ENCODE measurements at regions not wholly inside any gene's neighbourhood (a gene's known extent, or its start where the extent isn't known, plus 50 kb on each side); places are given as distances from the start of the nearest gene placed in this dataset.
"Not testable (repeated sequence)": the region's sequence is repeated elsewhere in the genome, so short reads cannot be mapped to it uniquely, and the experiment has no call there.

DNA sequence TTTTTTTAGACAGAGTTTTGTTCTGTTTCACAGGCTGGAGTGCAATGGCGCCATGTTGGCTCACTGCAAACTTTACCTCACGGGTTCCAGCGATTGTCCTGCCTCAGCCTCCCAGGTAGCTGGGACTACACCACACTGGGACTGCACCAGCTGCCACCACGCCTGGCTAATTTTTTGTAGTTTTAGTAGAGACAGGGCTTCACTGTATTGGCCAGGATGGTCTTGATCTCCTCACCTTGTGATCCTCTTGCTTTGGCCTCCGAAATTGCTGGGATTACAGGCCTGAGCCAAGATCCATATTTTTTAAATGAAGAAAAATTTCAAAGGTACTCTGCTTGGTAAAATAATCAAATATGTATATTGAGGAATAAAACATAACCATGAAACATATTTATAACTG, 195.8 kb upstream of the TPTE start:
- peak in 1 of 3 experiments; percentile 11 for DNase-seq (ENCODE audit: low read depth in 3 of 3)

- not testable (repeated sequence) for DNase-seq (ENCODE audit: low read depth in 3 of 3)
Observed at GRCh38 chr21:10326146-10326545, 195.2 kb upstream of the TPTE start.

DNA sequence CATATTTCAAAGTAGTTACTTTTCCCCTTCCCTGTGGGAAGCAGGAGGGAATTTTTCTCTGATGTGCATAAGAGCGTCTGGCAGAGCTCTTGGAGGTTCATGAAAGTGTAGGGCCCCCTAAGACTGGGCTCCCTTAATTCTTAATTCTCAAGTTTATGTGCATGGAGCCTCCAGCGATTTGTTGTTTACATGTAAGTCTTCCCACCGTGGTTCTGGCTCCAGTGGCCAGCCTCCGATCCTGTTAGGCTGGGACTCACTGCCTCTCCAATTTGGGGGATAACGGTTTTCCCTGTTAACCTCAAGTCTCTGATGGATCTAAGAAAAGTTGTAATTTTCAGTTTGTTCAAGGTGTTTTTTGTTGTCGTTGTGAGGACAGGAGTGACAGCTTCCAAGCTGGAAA, 192.7 kb upstream of the TPTE start:
- not testable (repeated sequence) for DNase-seq (ENCODE audit: low read depth in 3 of 3)

GRCh38 chr21:10330641-10331119, 190.7 kb upstream of the TPTE start:
- not testable (repeated sequence) for DNase-seq (ENCODE audit: low read depth in 3 of 3)

DNA sequence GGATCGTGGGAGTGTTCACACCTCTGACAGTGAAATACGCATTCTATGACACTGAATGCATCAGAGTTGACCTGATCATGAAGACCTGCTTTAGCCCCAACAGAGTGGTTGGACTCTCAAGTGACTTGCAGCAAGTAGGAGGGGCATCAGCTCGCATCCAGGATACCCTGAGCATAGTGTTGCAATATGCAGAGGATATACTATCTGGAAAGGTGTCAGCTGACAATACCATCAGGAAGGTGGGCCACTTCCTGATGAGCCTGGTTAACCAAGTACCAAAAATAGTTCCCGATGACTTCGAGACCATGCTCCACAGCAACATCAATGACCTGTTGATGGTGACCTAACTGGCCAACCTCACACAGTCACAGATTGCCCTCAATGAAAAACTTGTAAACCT, 190.2 kb upstream of the TPTE start:
- not testable (repeated sequence) for DNase-seq (ENCODE audit: low read depth in 3 of 3)

GRCh38 chr21:10332935-10333334, 188.4 kb upstream of the TPTE start:
- not testable (repeated sequence) for DNase-seq (ENCODE audit: low read depth in 3 of 3)

DNA sequence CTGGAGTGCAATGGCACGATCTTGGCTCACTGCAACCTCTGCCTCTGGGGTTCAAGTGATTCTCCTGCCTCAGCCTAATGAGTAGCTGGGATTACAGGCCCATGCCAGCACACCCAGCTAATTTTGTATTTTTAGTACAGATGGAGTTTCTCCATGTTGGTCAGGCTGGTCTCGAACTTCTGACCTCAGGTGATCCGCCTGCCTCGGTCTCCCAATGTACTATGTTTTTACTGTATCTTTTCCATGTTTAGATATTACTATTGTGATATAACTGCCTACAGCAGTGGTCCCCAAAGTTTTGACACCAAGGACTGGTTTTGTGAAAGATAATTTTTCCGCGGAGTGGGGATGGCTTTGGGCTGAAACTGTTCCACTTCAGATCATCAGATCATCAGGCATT, 187.0 kb upstream of the TPTE start:
- not testable (repeated sequence) for DNase-seq (ENCODE audit: low read depth in 3 of 3)

DNA sequence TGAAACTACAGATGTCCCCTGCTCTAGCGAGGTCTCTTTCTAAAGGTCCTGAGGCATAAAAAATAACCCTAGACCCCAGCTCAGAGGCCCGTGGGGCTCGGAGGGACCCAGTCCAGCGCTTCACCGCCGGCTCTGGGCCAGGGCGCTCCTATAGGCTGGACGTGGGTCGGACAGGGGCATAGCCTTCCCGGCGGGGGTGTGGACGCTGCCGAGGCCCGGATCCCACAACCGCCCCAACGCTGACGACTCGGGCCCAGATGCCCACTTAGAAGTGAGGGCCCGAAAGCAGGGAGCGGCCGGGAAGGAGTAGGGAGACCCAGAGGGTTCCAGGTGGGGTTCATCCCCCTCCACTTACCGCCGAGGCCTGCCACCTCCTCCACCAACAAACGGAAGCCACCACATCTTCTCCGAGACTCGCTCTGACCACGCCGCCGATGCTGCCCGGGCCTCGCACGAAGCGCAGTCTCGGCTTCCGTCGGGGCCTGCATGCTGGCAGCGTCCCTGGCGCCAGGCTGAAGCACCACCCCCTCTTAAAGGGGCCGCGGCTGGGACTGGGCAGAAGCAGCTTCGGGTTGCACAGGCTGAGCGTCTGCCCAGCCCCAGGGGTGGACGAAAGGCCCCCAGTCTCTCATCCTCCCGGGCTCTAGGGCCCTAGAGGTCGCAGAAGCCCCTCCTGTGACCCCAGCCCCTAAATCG, 179.0 kb upstream of the TPTE start:
- not testable (repeated sequence) for DNase-seq (ENCODE audit: low read depth in 3 of 3)

- not testable (repeated sequence) for DNase-seq (ENCODE audit: low read depth in 3 of 3)
Observed at GRCh38 chr21:10343146-10343935, 178.0 kb upstream of the TPTE start.

GRCh38 chr21:10344266-10344665, 177.1 kb upstream of the TPTE start:
- DNase-seq (ENCODE audit: low read depth in 3 of 3) = not testable (repeated sequence)

DNA sequence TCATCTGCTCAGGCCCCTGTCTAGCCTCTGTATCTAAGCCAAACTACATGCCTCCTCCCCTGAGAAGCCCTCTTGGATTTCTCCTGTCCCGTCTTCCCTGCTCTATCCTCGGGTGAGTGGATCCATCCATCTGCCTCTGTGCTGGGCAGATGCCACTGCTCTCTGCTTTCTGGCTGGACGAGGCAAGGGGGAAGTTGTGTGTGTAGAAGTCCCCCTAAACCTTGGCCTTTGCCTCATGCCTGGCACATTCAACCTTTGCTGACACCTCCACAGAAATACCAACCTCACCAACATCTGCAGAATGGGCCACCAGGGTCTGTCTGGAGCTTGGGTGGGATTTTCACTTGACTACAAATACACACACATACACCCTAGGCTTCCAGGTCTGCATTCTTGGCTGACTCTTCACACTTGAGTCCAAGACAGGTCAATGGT, 176.2 kb upstream of the TPTE start:
- DNase-seq (ENCODE audit: low read depth in 3 of 3) = not testable (repeated sequence)

DNA sequence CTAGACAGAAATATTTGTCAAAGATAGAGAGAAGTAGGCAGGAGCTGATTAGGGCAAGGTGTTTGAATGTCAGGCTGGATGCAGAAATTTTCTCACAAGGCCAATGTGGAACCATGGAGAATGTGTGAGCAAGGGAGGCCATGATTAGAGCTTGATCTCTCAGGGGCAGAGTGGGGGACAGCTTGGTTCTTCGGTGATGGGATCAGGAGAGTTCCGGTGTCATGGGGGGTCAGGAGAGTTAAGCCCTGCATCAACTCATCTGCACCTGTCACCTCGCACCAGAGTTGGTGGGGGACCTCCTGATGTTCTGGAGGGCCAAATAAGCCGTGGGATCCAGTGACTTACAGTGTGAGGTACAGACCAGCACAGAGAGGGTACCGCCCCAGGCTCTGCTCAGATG, 175.1 kb upstream of the TPTE start:
- DNase-seq (ENCODE audit: low read depth in 3 of 3) = not testable (repeated sequence)

- not testable (repeated sequence) for DNase-seq (ENCODE audit: low read depth in 3 of 3)
Observed at GRCh38 chr21:10346933-10347615, 174.3 kb upstream of the TPTE start.

DNA sequence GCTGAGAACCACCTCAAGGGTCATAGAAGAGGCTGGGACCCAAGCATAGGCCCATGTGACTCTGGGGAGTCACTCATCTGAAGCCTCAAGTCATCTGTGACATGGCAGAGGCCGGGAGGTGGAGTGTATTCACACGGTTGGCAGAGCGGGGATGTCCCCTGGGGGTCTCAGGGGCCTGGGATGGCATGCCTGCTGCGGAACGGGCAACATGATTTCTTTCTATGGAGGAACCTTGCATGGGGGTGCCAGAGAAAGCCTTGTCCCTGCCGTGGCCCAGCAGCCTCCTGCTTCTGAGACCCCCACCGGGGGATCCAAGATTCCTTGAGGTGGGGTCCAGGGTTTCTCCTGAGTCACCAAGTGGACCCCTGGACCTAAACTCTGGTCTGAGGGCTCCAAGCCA, 173.7 kb upstream of the TPTE start:
- DNase-seq (ENCODE audit: low read depth in 3 of 3) = not testable (repeated sequence)

- not testable (repeated sequence) for DNase-seq (ENCODE audit: low read depth in 3 of 3)
Observed at GRCh38 chr21:10348150-10348549, 173.2 kb upstream of the TPTE start.

DNA sequence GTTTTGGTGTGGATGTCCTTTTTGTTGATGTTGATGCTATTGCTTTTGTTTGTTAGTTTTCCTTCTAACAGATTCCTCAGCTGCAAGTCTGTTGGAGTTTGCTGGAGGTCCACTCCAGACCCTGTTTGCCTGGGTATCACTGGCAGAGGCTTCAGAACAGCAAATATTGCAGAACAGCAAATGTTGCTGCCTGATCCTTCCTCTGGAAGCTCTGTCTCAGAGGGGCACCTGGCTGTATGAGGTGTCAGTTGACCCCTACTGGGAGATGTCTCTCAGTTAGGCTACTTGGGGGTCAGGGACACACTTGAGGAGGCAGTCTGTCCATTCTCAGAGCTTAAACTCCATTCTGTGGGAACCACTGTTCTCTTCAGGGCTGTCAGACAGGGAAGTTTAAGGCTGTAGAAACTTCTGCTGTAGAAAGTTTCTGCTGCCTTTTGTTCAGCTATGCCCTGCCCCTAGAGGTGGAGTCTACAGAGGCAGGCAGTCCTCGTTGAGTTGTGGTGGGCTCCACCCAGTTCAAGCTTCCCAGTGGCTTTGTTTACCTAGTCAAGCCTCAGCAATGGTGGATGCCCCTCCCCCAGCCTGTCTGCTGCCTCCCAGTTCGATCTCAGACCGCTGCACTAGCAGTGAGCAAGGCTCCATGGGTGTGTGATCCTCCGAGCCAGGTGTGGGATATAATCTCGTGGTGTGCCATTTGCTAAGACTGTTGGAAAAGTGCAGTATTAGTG, 166.4 kb upstream of the TPTE start:
- not testable (repeated sequence) for DNase-seq (ENCODE audit: low read depth in 3 of 3)

DNA sequence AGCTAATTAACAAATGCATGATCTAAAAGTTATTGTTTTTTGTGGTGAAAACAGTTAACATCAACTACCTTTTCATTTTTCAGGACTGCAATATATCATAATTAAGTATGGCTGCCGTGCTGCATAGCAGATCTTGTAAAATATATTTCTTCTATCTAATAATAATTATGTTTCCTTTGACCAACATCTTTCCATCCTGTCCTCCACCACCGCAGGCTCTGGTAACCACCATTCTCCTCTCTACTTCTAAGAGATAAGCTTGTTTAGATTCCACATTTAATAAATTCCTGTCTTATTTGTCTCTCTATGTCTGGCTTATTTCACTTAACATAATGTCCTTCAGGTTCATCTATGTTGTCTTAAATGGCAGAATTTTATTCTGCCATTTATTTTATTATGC, 162.3 kb upstream of the TPTE start:
- DNase-seq (ENCODE audit: low read depth in 3 of 3) = not testable (repeated sequence)

GRCh38 chr21:10359911-10360310, 161.5 kb upstream of the TPTE start:
- DNase-seq (ENCODE audit: low read depth in 3 of 3) = not testable (repeated sequence)

GRCh38 chr21:10361214-10361736, 160.1 kb upstream of the TPTE start:
- not testable (repeated sequence) for DNase-seq (ENCODE audit: low read depth in 3 of 3)

- DNase-seq (ENCODE audit: low read depth in 3 of 3) = not testable (repeated sequence)
Observed at GRCh38 chr21:10362816-10363215, 158.6 kb upstream of the TPTE start.

DNA sequence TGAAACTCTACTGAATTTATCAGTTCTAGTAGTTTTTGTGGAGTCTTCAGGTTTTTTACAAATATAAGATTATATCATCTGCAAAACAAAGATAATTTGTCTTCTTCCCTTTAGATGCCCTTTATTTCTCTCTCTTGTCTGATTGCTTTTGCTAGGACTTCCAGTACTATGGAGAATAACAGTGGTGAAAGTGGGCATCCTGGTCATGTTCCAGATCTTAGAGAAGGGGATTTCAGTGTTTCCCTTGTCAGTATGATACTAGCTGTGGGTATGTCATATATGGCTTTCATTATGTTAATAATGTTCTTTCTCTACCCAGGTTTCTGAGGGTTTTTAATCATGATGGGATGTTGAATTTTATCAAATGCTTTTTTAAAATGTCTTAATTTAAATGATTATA, 158.1 kb upstream of the TPTE start:
- not testable (repeated sequence) for DNase-seq (ENCODE audit: low read depth in 3 of 3)

All from stimulated activated CD4-positive, alpha-beta T cell treated with anti-CD3 and anti-CD28 coated beads, TNF-alpha, amount 100 ng/mL, for 24 hours (primary cell).